ENCODE measurements at regions not wholly inside any gene's neighbourhood (a gene's known extent, or its start where the extent isn't known, plus 50 kb on each side); places are given as distances from the start of the nearest gene placed in this dataset.

- FAIRE-seq (no peak), DNase-seq (ENCODE audit: extremely low spot score, insufficient read length, low read depth) (no peak)
Measured at GRCh38 chr2:123157016-123157415, 868.1 kb upstream of the CNTNAP5 start.

- FAIRE-seq = no peak
- no peak for DNase-seq (ENCODE audit: extremely low spot score, insufficient read length, low read depth)
Measured at GRCh38 chr2:123162400-123163016, 862.6 kb upstream of the CNTNAP5 start.

GRCh38 chr2:123163398-123163797, 861.7 kb upstream of the CNTNAP5 start:
- DNase-seq (ENCODE audit: extremely low spot score, insufficient read length, low read depth) (no peak), FAIRE-seq (no peak)

- no peak for DNase-seq (ENCODE audit: extremely low spot score, insufficient read length, low read depth)
- no peak for FAIRE-seq
Measured at GRCh38 chr2:123164216-123164615, 860.9 kb upstream of the CNTNAP5 start.

GRCh38 chr2:123165616-123166015, 859.5 kb upstream of the CNTNAP5 start:
- DNase-seq (ENCODE audit: extremely low spot score, insufficient read length, low read depth) (no peak), FAIRE-seq (no peak)

- FAIRE-seq = no peak
- DNase-seq (ENCODE audit: extremely low spot score, insufficient read length, low read depth) = no peak
Measured at GRCh38 chr2:123179526-123179925, 845.6 kb upstream of the CNTNAP5 start.

- FAIRE-seq (no peak), DNase-seq (ENCODE audit: extremely low spot score, insufficient read length, low read depth) (no peak)
Measured at GRCh38 chr2:123195957-123196356, 829.1 kb upstream of the CNTNAP5 start.

- no peak for DNase-seq (ENCODE audit: extremely low spot score, insufficient read length, low read depth)
- FAIRE-seq = no peak
Measured at GRCh38 chr2:123200035-123200434, 825.1 kb upstream of the CNTNAP5 start.

GRCh38 chr2:123207245-123207644, 817.8 kb upstream of the CNTNAP5 start:
- DNase-seq (ENCODE audit: extremely low spot score, insufficient read length, low read depth) (no peak), FAIRE-seq (no peak)

- DNase-seq (ENCODE audit: extremely low spot score, insufficient read length, low read depth) (no peak), FAIRE-seq (no peak)
Measured at GRCh38 chr2:123209202-123209601, 815.9 kb upstream of the CNTNAP5 start.

- FAIRE-seq = no peak
Measured at GRCh38 chr2:123211181-123211580, 813.9 kb upstream of the CNTNAP5 start.

GRCh38 chr2:123245156-123245555, 779.9 kb upstream of the CNTNAP5 start:
- no peak for DNase-seq (ENCODE audit: extremely low spot score, insufficient read length, low read depth)
- FAIRE-seq = no peak

More at GRCh38 chr2:123211181-123211580, 813.9 kb upstream of the CNTNAP5 start:
- DNase-seq (ENCODE audit: extremely low spot score, insufficient read length, low read depth) = no peak

- no peak for DNase-seq (ENCODE audit: extremely low spot score, insufficient read length, low read depth)
- no peak for FAIRE-seq
Measured at GRCh38 chr2:123258877-123259539, 766.1 kb upstream of the CNTNAP5 start.

GRCh38 chr2:123262856-123263255, 762.2 kb upstream of the CNTNAP5 start:
- DNase-seq (ENCODE audit: extremely low spot score, insufficient read length, low read depth) (no peak), FAIRE-seq (no peak)

GRCh38 chr2:123283431-123283830, 741.7 kb upstream of the CNTNAP5 start:
- DNase-seq (ENCODE audit: extremely low spot score, insufficient read length, low read depth) = no peak
- no peak for FAIRE-seq

GRCh38 chr2:123303731-123304130, 721.4 kb upstream of the CNTNAP5 start:
- FAIRE-seq (no peak), DNase-seq (ENCODE audit: extremely low spot score, insufficient read length, low read depth) (no peak)

Measured in GM18507 (cell line).